ENCODE measurements at regions not wholly inside any gene's neighbourhood (a gene's known extent, or its start where the extent isn't known, plus 50 kb on each side); places are given as distances from the start of the nearest gene placed in this dataset.

DNA sequence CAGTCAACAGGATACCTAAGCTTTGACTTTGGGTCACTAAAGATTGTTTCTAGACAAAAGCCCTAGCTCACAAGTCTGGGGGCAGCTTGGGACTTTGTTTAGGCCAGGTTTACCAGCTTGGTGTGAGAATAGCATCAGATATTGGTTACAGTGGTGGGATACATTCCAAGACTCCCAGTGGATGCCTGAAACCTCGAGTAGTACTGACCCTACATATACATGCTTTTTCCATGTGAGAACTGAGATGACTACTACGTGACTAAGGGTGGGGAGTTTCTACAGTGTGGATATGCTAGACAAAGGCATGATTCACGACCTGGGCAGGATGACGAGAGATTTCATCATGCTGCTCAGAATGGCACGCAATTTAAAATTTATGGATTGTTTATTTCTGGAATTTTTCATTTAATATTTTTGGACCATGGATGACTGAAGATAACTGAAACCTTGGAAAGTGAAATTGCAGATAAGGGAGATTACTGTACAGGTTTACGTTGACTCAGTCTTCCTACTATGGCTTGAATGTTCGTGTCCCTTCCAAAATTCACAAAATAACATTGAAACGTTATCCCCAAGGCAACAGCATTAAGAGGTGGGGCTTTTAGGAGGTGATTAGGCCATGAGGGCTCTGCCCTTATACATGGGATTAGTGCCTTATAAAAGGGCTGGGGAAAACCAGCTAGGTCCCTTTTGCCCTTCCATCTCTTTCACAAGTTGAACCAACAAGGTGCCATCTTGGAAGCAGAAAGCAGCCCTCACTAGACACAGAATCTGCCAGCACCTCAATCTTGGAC, 50.2 kb upstream of the CTAGE1 start:
- TF ChIP-seq, protein P1, sequence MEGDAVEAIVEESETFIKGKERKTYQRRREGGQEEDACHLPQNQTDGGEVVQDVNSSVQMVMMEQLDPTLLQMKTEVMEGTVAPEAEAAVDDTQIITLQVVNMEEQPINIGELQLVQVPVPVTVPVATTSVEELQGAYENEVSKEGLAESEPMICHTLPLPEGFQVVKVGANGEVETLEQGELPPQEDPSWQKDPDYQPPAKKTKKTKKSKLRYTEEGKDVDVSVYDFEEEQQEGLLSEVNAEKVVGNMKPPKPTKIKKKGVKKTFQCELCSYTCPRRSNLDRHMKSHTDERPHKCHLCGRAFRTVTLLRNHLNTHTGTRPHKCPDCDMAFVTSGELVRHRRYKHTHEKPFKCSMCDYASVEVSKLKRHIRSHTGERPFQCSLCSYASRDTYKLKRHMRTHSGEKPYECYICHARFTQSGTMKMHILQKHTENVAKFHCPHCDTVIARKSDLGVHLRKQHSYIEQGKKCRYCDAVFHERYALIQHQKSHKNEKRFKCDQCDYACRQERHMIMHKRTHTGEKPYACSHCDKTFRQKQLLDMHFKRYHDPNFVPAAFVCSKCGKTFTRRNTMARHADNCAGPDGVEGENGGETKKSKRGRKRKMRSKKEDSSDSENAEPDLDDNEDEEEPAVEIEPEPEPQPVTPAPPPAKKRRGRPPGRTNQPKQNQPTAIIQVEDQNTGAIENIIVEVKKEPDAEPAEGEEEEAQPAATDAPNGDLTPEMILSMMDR (IDR thresholded peaks at IDR 0.05) = no peak
- TF ChIP-seq ZNF219 (CRISPR knock-in tag; IDR thresholded peaks at IDR 0.05; ENCODE audit: borderline replicate concordance) (no peak), CREM (CRISPR knock-in tag; IDR thresholded peaks at IDR 0.05) (no peak), ELF4 (CRISPR knock-in tag; IDR thresholded peaks at IDR 0.05; ENCODE audit: low read depth) (no peak), ZNF263 (CRISPR knock-in tag; IDR thresholded peaks at IDR 0.05; ENCODE audit: low read depth) (no peak), SP1 (CRISPR knock-in tag; conservative IDR thresholded peaks at IDR 0.05) (no peak), SMAD4 (CRISPR knock-in tag; IDR thresholded peaks at IDR 0.05) (no peak)
- TF ChIP-seq, protein P2, sequence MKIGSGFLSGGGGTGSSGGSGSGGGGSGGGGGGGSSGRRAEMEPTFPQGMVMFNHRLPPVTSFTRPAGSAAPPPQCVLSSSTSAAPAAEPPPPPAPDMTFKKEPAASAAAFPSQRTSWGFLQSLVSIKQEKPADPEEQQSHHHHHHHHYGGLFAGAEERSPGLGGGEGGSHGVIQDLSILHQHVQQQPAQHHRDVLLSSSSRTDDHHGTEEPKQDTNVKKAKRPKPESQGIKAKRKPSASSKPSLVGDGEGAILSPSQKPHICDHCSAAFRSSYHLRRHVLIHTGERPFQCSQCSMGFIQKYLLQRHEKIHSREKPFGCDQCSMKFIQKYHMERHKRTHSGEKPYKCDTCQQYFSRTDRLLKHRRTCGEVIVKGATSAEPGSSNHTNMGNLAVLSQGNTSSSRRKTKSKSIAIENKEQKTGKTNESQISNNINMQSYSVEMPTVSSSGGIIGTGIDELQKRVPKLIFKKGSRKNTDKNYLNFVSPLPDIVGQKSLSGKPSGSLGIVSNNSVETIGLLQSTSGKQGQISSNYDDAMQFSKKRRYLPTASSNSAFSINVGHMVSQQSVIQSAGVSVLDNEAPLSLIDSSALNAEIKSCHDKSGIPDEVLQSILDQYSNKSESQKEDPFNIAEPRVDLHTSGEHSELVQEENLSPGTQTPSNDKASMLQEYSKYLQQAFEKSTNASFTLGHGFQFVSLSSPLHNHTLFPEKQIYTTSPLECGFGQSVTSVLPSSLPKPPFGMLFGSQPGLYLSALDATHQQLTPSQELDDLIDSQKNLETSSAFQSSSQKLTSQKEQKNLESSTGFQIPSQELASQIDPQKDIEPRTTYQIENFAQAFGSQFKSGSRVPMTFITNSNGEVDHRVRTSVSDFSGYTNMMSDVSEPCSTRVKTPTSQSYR (CRISPR knock-in tag; IDR thresholded peaks at IDR 0.05) = no peak
- TF ChIP-seq, protein P3, sequence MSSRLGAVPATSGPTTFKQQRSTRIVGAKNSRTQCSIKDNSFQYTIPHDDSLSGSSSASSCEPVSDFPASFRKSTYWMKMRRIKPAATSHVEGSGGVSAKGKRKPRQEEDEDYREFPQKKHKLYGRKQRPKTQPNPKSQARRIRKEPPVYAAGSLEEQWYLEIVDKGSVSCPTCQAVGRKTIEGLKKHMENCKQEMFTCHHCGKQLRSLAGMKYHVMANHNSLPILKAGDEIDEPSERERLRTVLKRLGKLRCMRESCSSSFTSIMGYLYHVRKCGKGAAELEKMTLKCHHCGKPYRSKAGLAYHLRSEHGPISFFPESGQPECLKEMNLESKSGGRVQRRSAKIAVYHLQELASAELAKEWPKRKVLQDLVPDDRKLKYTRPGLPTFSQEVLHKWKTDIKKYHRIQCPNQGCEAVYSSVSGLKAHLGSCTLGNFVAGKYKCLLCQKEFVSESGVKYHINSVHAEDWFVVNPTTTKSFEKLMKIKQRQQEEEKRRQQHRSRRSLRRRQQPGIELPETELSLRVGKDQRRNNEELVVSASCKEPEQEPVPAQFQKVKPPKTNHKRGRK (CRISPR knock-in tag; IDR thresholded peaks at IDR 0.05; ENCODE audit: borderline replicate concordance) = no peak

Data from WTC11 (cell line).